ENCODE measurements at regions not wholly inside any gene's neighbourhood (a gene's known extent, or its start where the extent isn't known, plus 50 kb on each side); places are given as distances from the start of the nearest gene placed in this dataset.

DNA sequence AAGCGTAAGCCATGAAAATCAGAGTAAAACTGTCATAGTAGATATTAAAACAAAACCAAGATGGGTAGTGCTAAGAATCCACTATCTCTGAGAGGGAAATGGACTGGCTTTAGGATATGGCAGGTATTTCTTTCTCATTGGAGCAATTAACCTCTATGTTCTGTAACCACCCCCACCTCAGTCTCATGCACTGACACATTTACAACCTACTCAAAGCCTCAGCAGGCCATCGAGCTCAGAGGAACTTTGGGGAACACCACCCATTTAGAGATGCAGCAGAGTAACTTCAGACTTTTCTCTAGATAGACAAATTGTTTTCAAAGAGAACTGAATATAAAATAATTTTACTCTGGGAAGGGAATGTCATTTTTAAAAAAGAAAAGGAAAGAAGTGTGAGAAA, 615.8 kb upstream of the ZFHX3 start:
- H3K27ac ChIP-seq (ENCODE audit: low read length), result no peak overlapping the region
- no peaks in the 10 kb centered on the region for H3K27me3 ChIP-seq (ENCODE audit: control insufficient read depth, insufficient read depth, low read length)
- BruUV-seq (replicated peaks), result no TSS peak
- in situ Hi-C loops (cut with HindIII; ENCODE audit: low pct_unique_long_range_greater_than_20kb, low sequenced_read_pairs), result no loop called here
- intact Hi-C loops (cut with micrococcal nuclease; ENCODE audit: unreplicated experiment), result no loop called here
- no peaks in the 10 kb centered on the region for H3K9me3 ChIP-seq (ENCODE audit: control insufficient read depth, insufficient read depth, low read depth, low read length)
- no peaks in the 10 kb centered on the region for H3K4me1 ChIP-seq (ENCODE audit: control insufficient read depth, insufficient read depth, low read length)
- ATAC-seq, result no peak
- ChIA-PET CTCF (no interaction called here), POLR2A (interaction anchor here (0.6 kb wide), 1 partner anchor 14 kb away, joined by 12 read pairs; no protein-coding TSS in a partner anchor)
- TF ChIP-seq, protein P1, sequence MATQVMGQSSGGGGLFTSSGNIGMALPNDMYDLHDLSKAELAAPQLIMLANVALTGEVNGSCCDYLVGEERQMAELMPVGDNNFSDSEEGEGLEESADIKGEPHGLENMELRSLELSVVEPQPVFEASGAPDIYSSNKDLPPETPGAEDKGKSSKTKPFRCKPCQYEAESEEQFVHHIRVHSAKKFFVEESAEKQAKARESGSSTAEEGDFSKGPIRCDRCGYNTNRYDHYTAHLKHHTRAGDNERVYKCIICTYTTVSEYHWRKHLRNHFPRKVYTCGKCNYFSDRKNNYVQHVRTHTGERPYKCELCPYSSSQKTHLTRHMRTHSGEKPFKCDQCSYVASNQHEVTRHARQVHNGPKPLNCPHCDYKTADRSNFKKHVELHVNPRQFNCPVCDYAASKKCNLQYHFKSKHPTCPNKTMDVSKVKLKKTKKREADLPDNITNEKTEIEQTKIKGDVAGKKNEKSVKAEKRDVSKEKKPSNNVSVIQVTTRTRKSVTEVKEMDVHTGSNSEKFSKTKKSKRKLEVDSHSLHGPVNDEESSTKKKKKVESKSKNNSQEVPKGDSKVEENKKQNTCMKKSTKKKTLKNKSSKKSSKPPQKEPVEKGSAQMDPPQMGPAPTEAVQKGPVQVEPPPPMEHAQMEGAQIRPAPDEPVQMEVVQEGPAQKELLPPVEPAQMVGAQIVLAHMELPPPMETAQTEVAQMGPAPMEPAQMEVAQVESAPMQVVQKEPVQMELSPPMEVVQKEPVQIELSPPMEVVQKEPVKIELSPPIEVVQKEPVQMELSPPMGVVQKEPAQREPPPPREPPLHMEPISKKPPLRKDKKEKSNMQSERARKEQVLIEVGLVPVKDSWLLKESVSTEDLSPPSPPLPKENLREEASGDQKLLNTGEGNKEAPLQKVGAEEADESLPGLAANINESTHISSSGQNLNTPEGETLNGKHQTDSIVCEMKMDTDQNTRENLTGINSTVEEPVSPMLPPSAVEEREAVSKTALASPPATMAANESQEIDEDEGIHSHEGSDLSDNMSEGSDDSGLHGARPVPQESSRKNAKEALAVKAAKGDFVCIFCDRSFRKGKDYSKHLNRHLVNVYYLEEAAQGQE (IDR thresholded peaks at IDR 0.05; ENCODE audit: insufficient read depth in 1 of 2, low read depth in 2 of 2, low read length in 1 of 2), result no peak
- H3K36me3 ChIP-seq (ENCODE audit: control insufficient read depth, insufficient read depth, low read length), result no peaks in the 10 kb centered on the region
- DNase-seq (ENCODE audit: low read depth, low spot score), result no peak
- H3K4me3 ChIP-seq (ENCODE audit: low read depth in 2 of 2, low read length in 2 of 2), result no peak overlapping the region

DNA sequence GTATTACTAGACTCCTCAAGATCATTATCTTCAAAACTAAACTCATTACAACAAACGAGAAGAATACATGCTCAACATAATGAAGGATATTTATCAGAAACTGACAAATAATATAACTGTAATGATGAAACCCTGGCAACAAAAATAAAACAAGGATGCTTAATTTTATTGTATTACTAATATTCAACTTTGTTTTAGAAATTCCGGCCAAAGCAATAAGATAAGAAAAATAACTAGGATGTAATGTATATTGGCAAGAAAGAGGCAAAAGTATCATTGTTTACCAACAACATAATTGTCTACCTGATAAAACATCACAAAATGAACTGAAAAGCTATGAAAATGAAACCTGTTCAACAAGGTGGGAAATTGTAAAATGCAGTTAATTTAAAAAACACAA, 588.3 kb upstream of the ZFHX3 start:
- no peaks in the 10 kb centered on the region for H3K9me3 ChIP-seq (ENCODE audit: control insufficient read depth, insufficient read depth, low read depth, low read length)
- ChIA-PET POLR2A (no interaction called here), CTCF (no interaction called here)
- no TSS peak for BruUV-seq (replicated peaks)
- no peak overlapping the region for H3K27ac ChIP-seq (ENCODE audit: low read length)
- H3K4me3 ChIP-seq (ENCODE audit: low read depth in 2 of 2, low read length in 2 of 2), result no peak overlapping the region
- no peak for ATAC-seq
- in situ Hi-C loops (cut with HindIII; ENCODE audit: low pct_unique_long_range_greater_than_20kb, low sequenced_read_pairs), result no loop called here
- TF ChIP-seq TCF7L2 (IDR thresholded peaks at IDR 0.05; ENCODE audit: low read depth, low read length) (no peak), POLR2AphosphoS5 (IDR thresholded peaks at IDR 0.05; ENCODE audit: low read depth, low read length) (no peak), SIN3A (IDR thresholded peaks at IDR 0.05; ENCODE audit: borderline replicate concordance, insufficient read depth, low read depth, low read length) (no peak)
- TF ChIP-seq, protein P2, sequence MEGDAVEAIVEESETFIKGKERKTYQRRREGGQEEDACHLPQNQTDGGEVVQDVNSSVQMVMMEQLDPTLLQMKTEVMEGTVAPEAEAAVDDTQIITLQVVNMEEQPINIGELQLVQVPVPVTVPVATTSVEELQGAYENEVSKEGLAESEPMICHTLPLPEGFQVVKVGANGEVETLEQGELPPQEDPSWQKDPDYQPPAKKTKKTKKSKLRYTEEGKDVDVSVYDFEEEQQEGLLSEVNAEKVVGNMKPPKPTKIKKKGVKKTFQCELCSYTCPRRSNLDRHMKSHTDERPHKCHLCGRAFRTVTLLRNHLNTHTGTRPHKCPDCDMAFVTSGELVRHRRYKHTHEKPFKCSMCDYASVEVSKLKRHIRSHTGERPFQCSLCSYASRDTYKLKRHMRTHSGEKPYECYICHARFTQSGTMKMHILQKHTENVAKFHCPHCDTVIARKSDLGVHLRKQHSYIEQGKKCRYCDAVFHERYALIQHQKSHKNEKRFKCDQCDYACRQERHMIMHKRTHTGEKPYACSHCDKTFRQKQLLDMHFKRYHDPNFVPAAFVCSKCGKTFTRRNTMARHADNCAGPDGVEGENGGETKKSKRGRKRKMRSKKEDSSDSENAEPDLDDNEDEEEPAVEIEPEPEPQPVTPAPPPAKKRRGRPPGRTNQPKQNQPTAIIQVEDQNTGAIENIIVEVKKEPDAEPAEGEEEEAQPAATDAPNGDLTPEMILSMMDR (IDR thresholded peaks at IDR 0.05), result no peak
- TF ChIP-seq, protein P1 (IDR thresholded peaks at IDR 0.05; ENCODE audit: insufficient read depth in 1 of 2, low read depth in 2 of 2, low read length in 1 of 2), result no peak
- no peaks in the 10 kb centered on the region; the same call in 1 of the 2 replicates for H3K27me3 ChIP-seq (ENCODE audit: control insufficient read depth, insufficient read depth, low read length)
- intact Hi-C loops (cut with micrococcal nuclease; ENCODE audit: unreplicated experiment), result no loop called here
- no peak for DNase-seq (ENCODE audit: low read depth, low spot score)
- H3K4me1 ChIP-seq (ENCODE audit: control insufficient read depth, insufficient read depth, low read length), result no peaks in the 10 kb centered on the region
- no peaks in the 10 kb centered on the region for H3K36me3 ChIP-seq (ENCODE audit: control insufficient read depth, insufficient read depth, low read length)

All from Panc1 (cell line).